A549 (cell line): ENCODE measurements at regions not wholly inside any gene's neighbourhood (a gene's known extent, or its start where the extent isn't known, plus 50 kb on each side); places are given as distances from the start of the nearest gene placed in this dataset.

Experiments used
- ATAC-seq, 2 experiments: fragments of 200-7000 bp in 1 of 2; fragments of >200 bp in 1 of 2; cut with Nextera tagmentation in 1 of 2; cut with Tn5 transposase in 1 of 2; 3 replicates each; pipeline versions ENCODE4 v1.8.0 to v1.9.1; 2018 to 2020; ENCODE audit warnings: mild to moderate bottlenecking in 1 of 2, moderate library complexity in 1 of 2
- CTCF ChIA-PET: fragments of 300-600 bp; sonication (Branson Sonifier 250); formaldehyde crosslinking; extraction: SDS; loops from one replicate; lab custom pipeline; 2021; ENCODE audit warnings: antibody characterized with exemption, inconsistent platforms; lab: Yijun Ruan, JAX
- POLR2A ChIA-PET: fragments of 350-600 bp; formaldehyde crosslinking; extraction: SDS; loops from one replicate; lab custom pipeline; 2021; ENCODE audit warnings: antibody characterized with exemption, inconsistent platforms; lab: Yijun Ruan, JAX
- DNase-seq, 2 experiments: peaks; one replicate each; pipeline versions ENCODE4 v3.0.0 to v3.0.0-alpha.2; 2011 to 2016; ENCODE audit warnings: low read depth in 1 of 2, low spot score in 1 of 2
- FAIRE-seq: peaks from 2 replicates; lab custom pipeline; 2011; peaks lifted over from hg19 to GRCh38; lab: Jason Lieb, UNC
- H3K27ac ChIP-seq, 2 experiments: fragments of >200 bp; sonication (Bioruptor Twin); formaldehyde crosslinking; 3 replicates each; pipeline ENCODE4 v1.5.1; 2016 to 2017
- H3K4me1 ChIP-seq: fragments of >200 bp; sonication (Bioruptor Twin); formaldehyde crosslinking; 3 replicates; pipeline ENCODE4 v1.6.1; 2016
- H3K4me2 ChIP-seq: fragments of >200 bp; sonication (Bioruptor Twin); formaldehyde crosslinking; 3 replicates; pipeline ENCODE4 v1.6.1; 2016
- H3K4me3 ChIP-seq: fragments of >200 bp; sonication (Bioruptor Twin); formaldehyde crosslinking; 3 replicates; pipeline ENCODE4 v1.5.1; 2016
- H3K9me3 ChIP-seq: fragments of >200 bp; sonication (Bioruptor Twin); formaldehyde crosslinking; 3 replicates; pipeline ENCODE4 v1.6.1; 2016
- BHLHE40 ChIP-seq: IDR thresholded peaks from 2 replicates; pipeline ENCODE4 v1.6.1; 2012; ENCODE audit warnings: low read depth, low read length, inconsistent platforms
- CBX8 ChIP-seq: fragments of 200-600 bp; sonication (generic); IDR thresholded peaks from 2 replicates; pipeline ENCODE4 v1.6.1; 2016
- CHD2 ChIP-seq: fragments of 150-350 bp; IDR thresholded peaks from 2 replicates; pipeline ENCODE4 v1.6.1; 2014; ENCODE audit warnings: low read length; ENCODE audit not compliant: partially characterized antibody
- EHMT2 ChIP-seq: fragments of 200-600 bp; sonication (generic); IDR thresholded peaks from 2 replicates; pipeline ENCODE4 v1.6.1; 2016; ENCODE audit warnings: antibody characterized with exemption, low read depth, mild to moderate bottlenecking, moderate library complexity
- EP300 ChIP-seq, 2 experiments: fragments of >200 bp; sonication (Bioruptor Twin); formaldehyde crosslinking; IDR thresholded peaks; 2 replicates in 1 of 2; 3 replicates in 1 of 2; pipeline ENCODE4 v1.6.1; 2016 to 2017
- HDAC2 ChIP-seq: fragments of 200-600 bp; sonication (generic); IDR thresholded peaks from 2 replicates; pipeline ENCODE4 v1.6.1; 2016
- HOXB13 ChIP-seq: fragments of 250-450 bp; sonication (Bioruptor Pico); IDR thresholded peaks from 2 replicates; pipeline ENCODE4 v1.5.0; 2020; ENCODE audit warnings: low read depth, mild to moderate bottlenecking, moderate library complexity
- HOXB5 ChIP-seq: fragments of 250-450 bp; sonication (Bioruptor Pico); IDR thresholded peaks from 2 replicates; pipeline ENCODE4 v1.5.0; 2020; ENCODE audit warnings: mild to moderate bottlenecking, moderate library complexity
- KDM5A ChIP-seq: fragments of 200-600 bp; sonication (generic); IDR thresholded peaks from 2 replicates; pipeline ENCODE4 v1.6.1; 2016; ENCODE audit warnings: antibody characterized with exemption, mild to moderate bottlenecking
- MAZ ChIP-seq: fragments of 150-350 bp; IDR thresholded peaks from 2 replicates; pipeline ENCODE4 v1.6.1; 2014; ENCODE audit warnings: antibody characterized with exemption, low read depth, low read length, borderline replicate concordance
- NFE2L2 ChIP-seq: fragments of 150-350 bp; conservative IDR thresholded peaks from 2 replicates; pipeline ENCODE4 v1.6.1; 2014; ENCODE audit warnings: low read length
- PHF8 ChIP-seq: fragments of 200-600 bp; sonication (generic); IDR thresholded peaks from 2 replicates; pipeline ENCODE4 v1.6.1; 2016; ENCODE audit warnings: low read depth, mild to moderate bottlenecking, antibody characterized with exemption, moderate library complexity, borderline replicate concordance
- POLR2A ChIP-seq: IDR thresholded peaks from 2 replicates; pipeline ENCODE4 v1.6.1; 2012; ENCODE audit warnings: mild to moderate bottlenecking, low read length
- POLR2AphosphoS2 ChIP-seq: conservative IDR thresholded peaks from 2 replicates; pipeline ENCODE4 v1.6.1; 2012; ENCODE audit warnings: low read length, improper control_type of control experiment, inconsistent platforms
- RARB ChIP-seq: fragments of 250-450 bp; sonication (Bioruptor Pico); IDR thresholded peaks from 2 replicates; pipeline ENCODE4 v1.8.0; 2021; ENCODE audit warnings: mild to moderate bottlenecking, moderate library complexity
- SMC3 ChIP-seq: fragments of >200 bp; sonication (Bioruptor Twin); formaldehyde crosslinking; IDR thresholded peaks from 3 replicates; pipeline ENCODE4 v1.6.1; 2018; ENCODE audit warnings: inconsistent platforms
- SREBF2 ChIP-seq: fragments of 450-650 bp; IDR thresholded peaks from 2 replicates; pipeline ENCODE4 v1.6.1; 2014; ENCODE audit warnings: mild to moderate bottlenecking, moderate library complexity
- TFCP2L1 ChIP-seq: fragments of 250-450 bp; sonication (Bioruptor Pico); IDR thresholded peaks from 2 replicates; pipeline ENCODE4 v1.5.0; 2021; ENCODE audit warnings: mild to moderate bottlenecking
- ZC3H11A ChIP-seq: fragments of 450-650 bp; IDR thresholded peaks from 2 replicates; pipeline ENCODE4 v1.6.1; 2014; ENCODE audit warnings: antibody characterized with exemption, mild to moderate bottlenecking
- ZFP36 ChIP-seq: fragments of 450-650 bp; IDR thresholded peaks from 2 replicates; pipeline ENCODE4 v1.6.1; 2014; ENCODE audit warnings: borderline replicate concordance; ENCODE audit not compliant: partially characterized antibody
- ZNF302 ChIP-seq: fragments of 250-450 bp; sonication (Bioruptor Pico); IDR thresholded peaks from 2 replicates; pipeline ENCODE4 v1.9.0; 2021; ENCODE audit warnings: inconsistent platforms, mild to moderate bottlenecking, moderate library complexity
- ZSCAN20 ChIP-seq: fragments of 250-450 bp; sonication (Bioruptor Pico); IDR thresholded peaks from 2 replicates; pipeline ENCODE4 v1.8.0; 2022; ENCODE audit warnings: mild to moderate bottlenecking, moderate library complexity
- WGBS: methylation state at CpG from one replicate; pipeline ENCODE4 v1.1.6; 2017; ENCODE audit errors: missing lambda C conversion rate; 5-methylcytosine and 5-hydroxymethylcytosine counted together
- TF ChIP-seq, protein P1 (sequence below): IDR thresholded peaks from 2 replicates; pipeline ENCODE4 v1.6.1; 2012
- TF ChIP-seq, protein P2 (sequence below): IDR thresholded peaks from 2 replicates; pipeline ENCODE4 v1.6.1; 2012
- TF ChIP-seq, protein P3 (sequence below): fragments of >200 bp; sonication (Bioruptor Twin); formaldehyde crosslinking; IDR thresholded peaks from 2 replicates; pipeline ENCODE4 v1.6.1; 2016
- TF ChIP-seq, protein P4 (sequence below): fragments of 200-600 bp; sonication (generic); IDR thresholded peaks from 2 replicates; pipeline ENCODE4 v1.6.1; 2016; ENCODE audit warnings: antibody characterized with exemption, mild to moderate bottlenecking, moderate library complexity
- TF ChIP-seq, protein P5 (sequence below): fragments of >200 bp; sonication (Bioruptor Twin); formaldehyde crosslinking; IDR thresholded peaks from 3 replicates; pipeline ENCODE4 v1.6.1; 2016

DNA sequence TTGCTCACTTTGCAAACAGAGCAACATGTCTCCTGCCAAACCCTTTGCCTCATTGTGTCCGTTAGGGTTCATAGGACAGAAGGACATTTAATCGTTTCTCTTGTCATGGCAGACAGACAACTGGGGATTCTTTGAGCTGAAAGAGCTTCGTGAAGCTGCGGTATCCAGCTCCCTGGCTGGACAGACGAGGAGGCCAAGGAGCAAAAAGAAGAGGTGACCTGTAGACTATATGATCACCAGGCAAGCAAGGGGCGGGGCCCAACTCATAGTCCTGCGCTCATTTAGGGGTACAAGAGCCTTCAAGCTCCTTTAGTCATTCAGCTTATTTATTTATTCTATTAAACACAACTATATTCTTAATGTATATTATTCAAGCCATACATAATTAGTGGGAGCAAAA is 66.8 kb upstream of the VRK1 start:
- POLR2A ChIA-PET, result no interaction called here
- Histone ChIP-seq H3K27ac (no peak overlapping the region), H3K9me3 (no peaks in the 10 kb centered on the region), H3K4me3 (no peak overlapping the region), H3K4me2 (no peak overlapping the region), H3K4me1 (no peaks in the 10 kb centered on the region)
- 56% methylated on average over 7 of the region's 7 CpGs for WGBS
- CTCF ChIA-PET, result interaction anchor here (1.5 to 2.8 kb wide), 3 partner anchors 10 to 146 kb away, joined by 4 to 11 read pairs (median 9); no protein-coding TSS in a partner anchor
- no peak for DNase-seq
- ATAC-seq, result no peak
- FAIRE-seq, result no peak
- TF ChIP-seq BHLHE40, result no peak
- TF ChIP-seq, protein P1, sequence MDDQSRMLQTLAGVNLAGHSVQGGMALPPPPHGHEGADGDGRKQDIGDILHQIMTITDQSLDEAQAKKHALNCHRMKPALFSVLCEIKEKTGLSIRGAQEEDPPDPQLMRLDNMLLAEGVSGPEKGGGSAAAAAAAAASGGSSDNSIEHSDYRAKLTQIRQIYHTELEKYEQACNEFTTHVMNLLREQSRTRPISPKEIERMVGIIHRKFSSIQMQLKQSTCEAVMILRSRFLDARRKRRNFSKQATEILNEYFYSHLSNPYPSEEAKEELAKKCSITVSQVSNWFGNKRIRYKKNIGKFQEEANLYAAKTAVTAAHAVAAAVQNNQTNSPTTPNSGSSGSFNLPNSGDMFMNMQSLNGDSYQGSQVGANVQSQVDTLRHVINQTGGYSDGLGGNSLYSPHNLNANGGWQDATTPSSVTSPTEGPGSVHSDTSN, result no peak
- no peak for TF ChIP-seq TFCP2L1
- TF ChIP-seq HOXB13 (CRISPR knock-in tag), result no peak
- TF ChIP-seq, protein P2, sequence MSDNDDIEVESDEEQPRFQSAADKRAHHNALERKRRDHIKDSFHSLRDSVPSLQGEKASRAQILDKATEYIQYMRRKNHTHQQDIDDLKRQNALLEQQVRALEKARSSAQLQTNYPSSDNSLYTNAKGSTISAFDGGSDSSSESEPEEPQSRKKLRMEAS, result no peak
- TF ChIP-seq HDAC2, result no peak
- TF ChIP-seq HOXB5 (CRISPR knock-in tag), result no peak
- no peak for TF ChIP-seq SMC3
- no peak for TF ChIP-seq EP300 (IDR thresholded peaks at IDR 0.05)
- no peak for TF ChIP-seq SREBF2
- TF ChIP-seq, protein P3, sequence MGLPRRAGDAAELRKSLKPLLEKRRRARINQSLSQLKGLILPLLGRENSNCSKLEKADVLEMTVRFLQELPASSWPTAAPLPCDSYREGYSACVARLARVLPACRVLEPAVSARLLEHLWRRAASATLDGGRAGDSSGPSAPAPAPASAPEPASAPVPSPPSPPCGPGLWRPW, result no peak
- TF ChIP-seq, protein P4, sequence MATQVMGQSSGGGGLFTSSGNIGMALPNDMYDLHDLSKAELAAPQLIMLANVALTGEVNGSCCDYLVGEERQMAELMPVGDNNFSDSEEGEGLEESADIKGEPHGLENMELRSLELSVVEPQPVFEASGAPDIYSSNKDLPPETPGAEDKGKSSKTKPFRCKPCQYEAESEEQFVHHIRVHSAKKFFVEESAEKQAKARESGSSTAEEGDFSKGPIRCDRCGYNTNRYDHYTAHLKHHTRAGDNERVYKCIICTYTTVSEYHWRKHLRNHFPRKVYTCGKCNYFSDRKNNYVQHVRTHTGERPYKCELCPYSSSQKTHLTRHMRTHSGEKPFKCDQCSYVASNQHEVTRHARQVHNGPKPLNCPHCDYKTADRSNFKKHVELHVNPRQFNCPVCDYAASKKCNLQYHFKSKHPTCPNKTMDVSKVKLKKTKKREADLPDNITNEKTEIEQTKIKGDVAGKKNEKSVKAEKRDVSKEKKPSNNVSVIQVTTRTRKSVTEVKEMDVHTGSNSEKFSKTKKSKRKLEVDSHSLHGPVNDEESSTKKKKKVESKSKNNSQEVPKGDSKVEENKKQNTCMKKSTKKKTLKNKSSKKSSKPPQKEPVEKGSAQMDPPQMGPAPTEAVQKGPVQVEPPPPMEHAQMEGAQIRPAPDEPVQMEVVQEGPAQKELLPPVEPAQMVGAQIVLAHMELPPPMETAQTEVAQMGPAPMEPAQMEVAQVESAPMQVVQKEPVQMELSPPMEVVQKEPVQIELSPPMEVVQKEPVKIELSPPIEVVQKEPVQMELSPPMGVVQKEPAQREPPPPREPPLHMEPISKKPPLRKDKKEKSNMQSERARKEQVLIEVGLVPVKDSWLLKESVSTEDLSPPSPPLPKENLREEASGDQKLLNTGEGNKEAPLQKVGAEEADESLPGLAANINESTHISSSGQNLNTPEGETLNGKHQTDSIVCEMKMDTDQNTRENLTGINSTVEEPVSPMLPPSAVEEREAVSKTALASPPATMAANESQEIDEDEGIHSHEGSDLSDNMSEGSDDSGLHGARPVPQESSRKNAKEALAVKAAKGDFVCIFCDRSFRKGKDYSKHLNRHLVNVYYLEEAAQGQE, result no peak
- no peak for TF ChIP-seq ZC3H11A

DNA sequence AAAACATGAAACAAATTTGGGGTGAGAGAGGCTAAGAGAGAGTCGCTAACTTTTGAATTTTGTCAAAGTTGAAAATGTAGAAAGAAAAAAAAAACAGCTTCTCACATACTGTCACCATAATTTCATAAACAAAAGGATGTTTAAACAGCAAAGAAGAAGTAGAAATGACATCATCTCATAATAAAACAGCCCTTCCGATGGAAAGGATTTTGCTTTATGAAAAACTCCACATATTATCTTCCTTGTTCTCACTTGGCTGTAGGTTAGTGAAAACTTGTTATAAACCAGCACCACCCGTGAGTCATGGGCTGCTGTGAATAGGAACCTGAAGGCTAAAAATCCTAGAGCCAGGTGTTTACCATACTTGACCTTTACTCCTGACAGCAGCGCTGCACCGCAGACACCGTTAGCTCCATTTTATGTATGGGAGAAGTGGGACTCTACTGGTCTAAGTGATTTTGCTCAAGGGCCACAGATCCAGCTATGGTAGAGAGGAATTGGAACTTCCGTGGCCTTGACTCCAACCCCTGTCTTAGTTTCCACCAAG is 63.0 kb upstream of the VRK1 start:
- DNase-seq (no peak), FAIRE-seq (no peak), ATAC-seq (no peak)
- 35% methylated on average over 7 of the region's 7 CpGs for WGBS
- ChIA-PET CTCF (interaction anchor here (0.6 to 2.0 kb wide), 4 partner anchors 9 to 691 kb away, joined by 3 to 6 read pairs (median 4); no protein-coding TSS in a partner anchor), POLR2A (no interaction called here)
- Histone ChIP-seq H3K9me3 (no peaks in the 10 kb centered on the region), H3K27ac (no peak overlapping the region), H3K4me1 (no peaks in the 10 kb centered on the region), H3K4me2 (no peak overlapping the region), H3K4me3 (no peak overlapping the region)
- TF ChIP-seq, protein P5, sequence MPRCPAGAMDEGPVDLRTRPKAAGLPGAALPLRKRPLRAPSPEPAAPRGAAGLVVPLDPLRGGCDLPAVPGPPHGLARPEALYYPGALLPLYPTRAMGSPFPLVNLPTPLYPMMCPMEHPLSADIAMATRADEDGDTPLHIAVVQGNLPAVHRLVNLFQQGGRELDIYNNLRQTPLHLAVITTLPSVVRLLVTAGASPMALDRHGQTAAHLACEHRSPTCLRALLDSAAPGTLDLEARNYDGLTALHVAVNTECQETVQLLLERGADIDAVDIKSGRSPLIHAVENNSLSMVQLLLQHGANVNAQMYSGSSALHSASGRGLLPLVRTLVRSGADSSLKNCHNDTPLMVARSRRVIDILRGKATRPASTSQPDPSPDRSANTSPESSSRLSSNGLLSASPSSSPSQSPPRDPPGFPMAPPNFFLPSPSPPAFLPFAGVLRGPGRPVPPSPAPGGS, result no peak
- TF ChIP-seq POLR2AphosphoS2 (no peak), MAZ (no peak), SREBF2 (no peak), RARB (CRISPR knock-in tag) (no peak), ZSCAN20 (CRISPR knock-in tag) (no peak), SMC3 (no peak), PHF8 (no peak), ZFP36 (no peak), CBX8 (no peak), ZNF302 (CRISPR knock-in tag) (no peak), HOXB13 (CRISPR knock-in tag) (no peak), EHMT2 (no peak), BHLHE40 (no peak), HDAC2 (no peak), KDM5A (no peak), ZC3H11A (no peak), NFE2L2 (no peak), POLR2A (no peak), CHD2 (no peak)
